DND-41 (cell line): ENCODE measurements at regions not wholly inside any gene's neighbourhood (a gene's known extent, or its start where the extent isn't known, plus 50 kb on each side); places are given as distances from the start of the nearest gene placed in this dataset.

ENCODE experiments used
- ATAC-seq: fragments of 200-7000 bp; cut with Tn5 transposase; 3 replicates; pipeline ENCODE4 v1.9.1; 2021; ENCODE audit warnings: low read depth; ENCODE audit not compliant: insufficient read depth
- DNase-seq: peaks from one replicate; pipeline ENCODE4 v3.0.0-alpha.2; 2020
- H2AFZ ChIP-seq: 2 replicates; pipeline ENCODE4 v1.6.0; 2012; ENCODE audit warnings: low read depth, low read length
- H3K27ac ChIP-seq: 2 replicates; pipeline ENCODE4 v1.5.1; 2012; ENCODE audit warnings: low read length, inconsistent platforms
- H3K27me3 ChIP-seq: fragments of 200-600 bp; sonication (generic); 2 replicates; pipeline ENCODE4 v1.6.0; 2012; ENCODE audit warnings: low read length, mild to moderate bottlenecking, inconsistent platforms; ENCODE audit not compliant: insufficient read depth, poor library complexity
- H3K36me3 ChIP-seq: 2 replicates; pipeline ENCODE4 v1.5.1; 2012; ENCODE audit warnings: low read length, inconsistent platforms; ENCODE audit not compliant: insufficient read depth
- H3K4me1 ChIP-seq: 2 replicates; pipeline ENCODE4 v1.5.1; 2012; ENCODE audit warnings: mild to moderate bottlenecking, low read length; ENCODE audit not compliant: insufficient read depth
- H3K4me2 ChIP-seq: 2 replicates; pipeline ENCODE4 v1.6.0; 2012; ENCODE audit warnings: mild to moderate bottlenecking, moderate library complexity, low read length, inconsistent platforms; ENCODE audit not compliant: insufficient read depth
- H3K4me3 ChIP-seq, 2 experiments: fragments of 200-600 bp in 1 of 2; shearing (Covaris generic) in 1 of 2; 2 replicates each; pipeline ENCODE4 v1.5.1; 2012 to 2016; ENCODE audit warnings: inconsistent platforms in 2 of 2, low read length in 2 of 2, mild to moderate bottlenecking in 2 of 2, low read depth in 1 of 2, moderate library complexity in 1 of 2
- H3K79me2 ChIP-seq: 2 replicates; pipeline ENCODE4 v1.6.0; 2012; ENCODE audit warnings: low read length, inconsistent platforms; ENCODE audit not compliant: insufficient read depth
- H3K9ac ChIP-seq: 2 replicates; pipeline ENCODE4 v1.6.0; 2012; ENCODE audit warnings: low read depth, mild to moderate bottlenecking, inconsistent platforms, low read length, moderate library complexity
- H3K9me3 ChIP-seq: 2 replicates; pipeline ENCODE4 v1.5.1; 2012; ENCODE audit warnings: low read length, moderate library complexity, mild to moderate bottlenecking, inconsistent platforms; ENCODE audit not compliant: insufficient read depth, severe bottlenecking
- H4K20me1 ChIP-seq: 2 replicates; pipeline ENCODE4 v1.6.0; 2012; ENCODE audit warnings: low read length; ENCODE audit not compliant: insufficient read depth
- EZH2 ChIP-seq: IDR thresholded peaks from 3 replicates; pipeline ENCODE4 v1.6.1; 2012; ENCODE audit warnings: borderline replicate concordance, low read depth, mild to moderate bottlenecking, moderate library complexity, low read length, inconsistent platforms; ENCODE audit not compliant: severe bottlenecking
- TF ChIP-seq, protein P1 (sequence below): IDR thresholded peaks from 2 replicates; pipeline ENCODE4 v1.5.1; 2012; ENCODE audit warnings: borderline replicate concordance, low read length, moderate library complexity, mild to moderate bottlenecking; ENCODE audit not compliant: poor library complexity, severe bottlenecking; ENCODE audit errors: extremely low read depth

DNA sequence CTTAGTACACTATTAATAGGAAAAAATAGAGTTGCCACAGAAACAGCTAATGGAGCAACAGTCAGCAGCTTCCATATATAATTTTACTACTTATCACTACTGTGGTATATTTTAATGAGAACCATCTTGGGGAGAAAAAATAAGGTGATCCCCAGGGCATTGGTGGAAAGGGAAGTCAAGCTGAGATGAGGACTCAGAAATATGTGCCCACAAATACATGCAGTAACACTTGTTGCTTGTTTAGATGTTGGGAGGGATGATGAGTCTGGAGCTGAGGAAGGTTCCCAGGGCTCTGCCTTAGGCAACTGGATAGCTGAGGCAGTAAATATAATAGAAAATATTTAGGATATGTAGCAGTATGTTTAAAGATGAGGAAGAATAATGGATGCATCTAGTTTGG, 280.1 kb upstream of the PDE4D start:
- Histone ChIP-seq H3K4me1 (no peaks in the 10 kb centered on the region), H3K36me3 (no peaks in the 10 kb centered on the region), H4K20me1 (no peaks in the 10 kb centered on the region), H3K4me3 (no peak overlapping the region), H3K9ac (no peak overlapping the region), H3K4me2 (no peak overlapping the region), H3K79me2 (no peaks in the 10 kb centered on the region), H3K9me3 (no peaks in the 10 kb centered on the region), H3K27me3 (no peaks in the 10 kb centered on the region), H3K27ac (no peak overlapping the region), H2AFZ (no peak overlapping the region)
- TF ChIP-seq, protein P1, sequence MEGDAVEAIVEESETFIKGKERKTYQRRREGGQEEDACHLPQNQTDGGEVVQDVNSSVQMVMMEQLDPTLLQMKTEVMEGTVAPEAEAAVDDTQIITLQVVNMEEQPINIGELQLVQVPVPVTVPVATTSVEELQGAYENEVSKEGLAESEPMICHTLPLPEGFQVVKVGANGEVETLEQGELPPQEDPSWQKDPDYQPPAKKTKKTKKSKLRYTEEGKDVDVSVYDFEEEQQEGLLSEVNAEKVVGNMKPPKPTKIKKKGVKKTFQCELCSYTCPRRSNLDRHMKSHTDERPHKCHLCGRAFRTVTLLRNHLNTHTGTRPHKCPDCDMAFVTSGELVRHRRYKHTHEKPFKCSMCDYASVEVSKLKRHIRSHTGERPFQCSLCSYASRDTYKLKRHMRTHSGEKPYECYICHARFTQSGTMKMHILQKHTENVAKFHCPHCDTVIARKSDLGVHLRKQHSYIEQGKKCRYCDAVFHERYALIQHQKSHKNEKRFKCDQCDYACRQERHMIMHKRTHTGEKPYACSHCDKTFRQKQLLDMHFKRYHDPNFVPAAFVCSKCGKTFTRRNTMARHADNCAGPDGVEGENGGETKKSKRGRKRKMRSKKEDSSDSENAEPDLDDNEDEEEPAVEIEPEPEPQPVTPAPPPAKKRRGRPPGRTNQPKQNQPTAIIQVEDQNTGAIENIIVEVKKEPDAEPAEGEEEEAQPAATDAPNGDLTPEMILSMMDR: no peak
- TF ChIP-seq EZH2: no peak
- no peak for ATAC-seq
- DNase-seq: no peak

DNA sequence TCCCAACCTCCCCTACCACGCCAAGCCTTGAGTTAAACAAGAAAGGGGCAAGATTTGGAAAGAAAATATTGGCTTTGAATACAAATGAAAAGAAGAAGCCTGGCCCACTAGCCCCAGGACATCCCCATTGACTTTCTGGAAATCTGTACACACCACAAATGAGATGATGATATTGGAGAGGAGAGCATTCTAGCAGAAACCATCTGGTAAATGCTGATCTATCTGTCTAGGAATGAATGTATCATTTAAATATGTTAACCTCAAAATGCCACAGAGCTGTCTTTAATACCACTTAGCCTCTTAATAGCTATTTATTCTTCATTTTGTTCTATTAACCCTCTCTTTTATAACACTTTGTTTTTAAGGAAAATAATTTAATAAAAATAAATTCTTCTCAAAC, 270.2 kb upstream of the PDE4D start:
- H3K27ac ChIP-seq: no peak overlapping the region
- no peak overlapping the region for H2AFZ ChIP-seq
- no peaks in the 10 kb centered on the region for H3K79me2 ChIP-seq
- no peaks in the 10 kb centered on the region for H3K27me3 ChIP-seq
- no peaks in the 10 kb centered on the region for H3K4me1 ChIP-seq
- H3K36me3 ChIP-seq: no peaks in the 10 kb centered on the region
- H4K20me1 ChIP-seq: no peaks in the 10 kb centered on the region
- H3K9me3 ChIP-seq: no peaks in the 10 kb centered on the region
- ATAC-seq (no peak), DNase-seq (no peak)
- TF ChIP-seq EZH2: no peak
- TF ChIP-seq, protein P1: no peak
- H3K4me3 ChIP-seq: no peak overlapping the region
- no peak overlapping the region for H3K9ac ChIP-seq
- no peak overlapping the region for H3K4me2 ChIP-seq

DNA sequence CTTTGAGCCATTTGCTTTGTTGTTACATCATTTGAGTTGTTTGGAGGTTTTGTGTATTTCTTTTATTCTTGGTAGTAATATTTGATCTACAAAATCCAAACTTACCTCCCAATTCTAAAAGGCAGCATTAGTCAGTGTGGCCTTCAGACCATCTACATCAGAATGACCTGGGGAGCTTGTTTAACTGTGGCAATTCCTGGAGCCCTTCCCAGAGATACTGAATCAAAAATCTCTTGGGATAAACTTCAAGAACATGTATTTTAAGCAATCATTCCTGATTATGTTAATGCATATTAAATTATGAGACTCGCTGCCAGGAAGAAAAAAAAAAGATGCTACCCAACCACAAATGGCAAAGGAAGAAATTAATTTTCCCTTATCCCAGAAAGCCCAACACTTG, 268.9 kb upstream of the PDE4D start:
- no peak for ATAC-seq
- Histone ChIP-seq H3K9me3 (no peaks in the 10 kb centered on the region), H3K4me2 (no peak overlapping the region), H3K27ac (no peak overlapping the region), H3K36me3 (no peaks in the 10 kb centered on the region), H3K4me1 (no peaks in the 10 kb centered on the region), H3K4me3 (no peak overlapping the region), H3K9ac (no peak overlapping the region), H4K20me1 (no peaks in the 10 kb centered on the region), H3K79me2 (no peaks in the 10 kb centered on the region), H3K27me3 (no peaks in the 10 kb centered on the region), H2AFZ (no peak overlapping the region)
- DNase-seq: no peak
- TF ChIP-seq, protein P1: no peak
- no peak for TF ChIP-seq EZH2

GRCh38 chr5:60161340-60161934, 267.9 kb upstream of the PDE4D start:
- TF ChIP-seq, protein P1: peak; percentile 62
- no peak for TF ChIP-seq EZH2
- DNase-seq: no peak
- no peaks in the 10 kb centered on the region for H3K9me3 ChIP-seq

More at GRCh38 chr5:60161340-60161934, 267.9 kb upstream of the PDE4D start:
- Histone ChIP-seq H3K36me3 (no peaks in the 10 kb centered on the region), H3K4me3 (no peak overlapping the region), H4K20me1 (no peaks in the 10 kb centered on the region), H3K27me3 (no peaks in the 10 kb centered on the region), H3K9ac (no peak overlapping the region), H2AFZ (no peak overlapping the region), H3K27ac (no peak overlapping the region), H3K79me2 (no peaks in the 10 kb centered on the region), H3K4me1 (no peaks in the 10 kb centered on the region), H3K4me2 (no peak overlapping the region)
- ATAC-seq: no peak
